Femur (tissue), 1 donor: ENCODE measurements at regions not wholly inside any gene's neighbourhood (a gene's known extent, or its start where the extent isn't known, plus 50 kb on each side); places are given as distances from the start of the nearest gene placed in this dataset.
"Not testable (repeated sequence)": the region's sequence is repeated elsewhere in the genome, so short reads cannot be mapped to it uniquely, and the experiment has no call there.

ENCODE experiments used
- DNase-seq: peaks from one replicate; pipeline ENCODE4 v3.0.0-alpha.2; 2017

DNA sequence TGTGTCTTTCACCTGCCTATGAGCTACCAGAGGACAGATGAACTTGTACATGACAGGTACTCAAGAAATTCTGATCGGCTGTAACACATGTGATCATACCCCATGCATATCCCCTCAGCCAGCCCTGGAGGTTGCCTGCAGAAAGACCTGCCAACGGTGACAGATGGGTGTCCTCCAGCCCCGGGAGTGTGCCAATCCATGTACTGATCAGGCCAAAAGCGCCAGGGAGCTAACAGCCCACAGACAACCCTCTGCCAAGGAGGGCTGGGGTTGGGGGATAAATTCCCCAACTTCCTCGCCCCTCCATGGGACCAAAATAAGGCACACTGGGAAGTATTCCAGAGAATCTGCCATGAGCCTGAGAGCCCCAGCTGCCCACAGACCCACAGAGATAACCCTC, 189.4 kb downstream of the CCT6B start:
- no peak for DNase-seq

DNA sequence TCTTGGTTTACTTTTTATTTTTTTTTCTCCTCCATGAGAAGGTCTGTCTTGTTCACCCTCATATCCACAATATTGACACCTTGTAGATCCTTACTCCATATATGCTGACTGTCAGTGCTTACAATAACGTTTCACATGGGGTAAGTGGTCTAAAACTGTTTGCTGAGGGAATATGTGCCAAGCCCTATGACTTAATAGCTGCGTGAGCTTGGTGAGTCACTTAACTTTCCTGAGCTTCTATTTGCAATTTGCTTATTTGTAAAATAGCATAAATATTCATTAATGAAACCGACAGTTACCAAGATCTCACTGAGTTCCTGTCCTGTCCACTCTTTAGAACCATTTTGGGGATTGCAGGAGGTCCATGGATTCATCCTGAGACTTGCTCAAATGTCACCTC, 190.7 kb downstream of the CCT6B start:
- no peak for DNase-seq

DNA sequence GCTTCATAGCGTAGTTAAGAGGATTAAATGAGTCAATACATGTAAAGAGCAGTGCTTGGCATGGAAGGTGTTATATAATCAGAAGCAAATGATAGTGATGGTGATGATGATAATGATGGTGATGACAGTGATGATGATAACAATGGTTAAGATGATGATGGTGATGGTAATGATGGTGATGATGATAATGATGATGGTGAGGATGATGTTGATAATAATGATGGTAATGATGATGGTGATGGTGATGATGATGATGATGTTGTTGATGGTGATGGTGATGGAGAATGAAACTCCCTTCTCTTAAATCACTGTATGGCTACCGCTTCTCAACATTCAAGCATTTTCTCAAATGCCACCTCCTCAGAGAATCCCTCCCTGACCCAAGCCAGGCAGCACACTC, 190.5 kb downstream of the TMEM132E start:
- no peak for DNase-seq

DNA sequence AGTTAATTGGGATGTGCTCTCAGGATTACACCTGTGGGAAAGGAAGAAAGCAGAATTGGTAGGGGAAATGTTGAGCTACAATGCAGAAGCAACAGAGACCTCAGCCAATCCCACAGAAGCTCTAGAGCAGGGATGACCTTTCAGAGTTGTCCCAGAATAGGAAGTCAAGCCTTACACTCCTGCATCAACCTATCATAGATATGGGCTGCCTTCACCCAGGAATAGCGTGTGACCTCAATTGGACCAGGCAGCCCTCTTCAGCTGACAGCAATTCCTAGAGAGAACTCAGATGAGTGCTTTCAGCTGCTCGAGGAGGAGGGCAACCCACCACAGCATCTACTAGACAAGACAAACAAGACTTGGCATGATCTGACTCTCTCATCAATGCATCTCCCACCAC, 189.7 kb downstream of the TMEM132E start:
- DNase-seq, result no peak

- no peak for DNase-seq
Observed at GRCh38 chr17:34765291-34765690, 185.9 kb downstream of the TMEM132E start.

GRCh38 chr17:34764716-34765115, 185.3 kb downstream of the TMEM132E start:
- DNase-seq, result no peak

DNA sequence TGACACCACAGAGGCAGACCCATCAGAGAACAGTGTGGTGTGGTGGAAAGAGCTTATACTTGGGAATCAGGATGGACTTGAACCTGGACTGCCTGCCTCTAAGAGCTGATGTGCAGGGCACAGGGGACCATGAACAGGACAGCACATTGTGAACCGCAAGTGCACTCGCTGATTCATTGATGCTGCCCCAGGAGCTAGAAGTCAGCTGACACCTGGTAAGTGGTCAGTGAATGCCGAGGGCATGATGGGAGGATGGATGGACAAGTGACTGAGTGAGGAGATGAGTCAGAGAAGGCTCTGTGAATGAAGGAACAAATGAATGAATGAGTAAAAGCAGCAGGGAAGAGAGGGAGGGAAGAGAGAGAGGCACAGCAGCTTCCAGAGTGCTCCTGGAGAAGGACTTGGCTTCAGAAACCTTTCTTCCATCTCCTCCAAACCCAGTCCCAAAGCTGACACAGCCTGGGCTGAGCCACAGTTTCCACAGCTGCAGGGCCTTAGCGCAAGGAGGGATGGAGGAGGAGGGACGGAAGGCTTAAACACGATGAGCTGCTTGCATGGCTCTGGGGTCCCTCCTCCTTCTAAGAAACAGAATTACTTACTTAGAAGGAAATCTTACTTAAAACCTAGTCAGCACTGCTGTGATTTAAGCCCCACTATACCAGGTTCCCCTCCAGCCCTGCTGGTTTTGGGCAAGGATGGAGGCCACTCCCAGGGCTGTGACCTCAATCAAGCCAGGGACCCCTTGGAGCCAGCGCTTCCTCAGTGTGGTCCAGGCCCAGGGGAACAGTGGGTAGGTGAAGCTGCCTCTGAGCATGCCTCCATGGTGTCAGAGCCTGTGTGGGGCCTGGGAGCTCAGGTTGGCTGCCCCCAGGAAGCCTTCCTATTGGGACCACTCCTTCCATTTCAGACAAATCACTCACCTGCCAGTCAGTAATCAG, 184.6 kb downstream of the TMEM132E start:
- DNase-seq, result peak; percentile 60

- DNase-seq, result no peak
Observed at GRCh38 chr17:34762078-34762477, 182.7 kb downstream of the TMEM132E start.

- no peak for DNase-seq
Observed at GRCh38 chr17:34761646-34762045, 182.3 kb downstream of the TMEM132E start.

DNA sequence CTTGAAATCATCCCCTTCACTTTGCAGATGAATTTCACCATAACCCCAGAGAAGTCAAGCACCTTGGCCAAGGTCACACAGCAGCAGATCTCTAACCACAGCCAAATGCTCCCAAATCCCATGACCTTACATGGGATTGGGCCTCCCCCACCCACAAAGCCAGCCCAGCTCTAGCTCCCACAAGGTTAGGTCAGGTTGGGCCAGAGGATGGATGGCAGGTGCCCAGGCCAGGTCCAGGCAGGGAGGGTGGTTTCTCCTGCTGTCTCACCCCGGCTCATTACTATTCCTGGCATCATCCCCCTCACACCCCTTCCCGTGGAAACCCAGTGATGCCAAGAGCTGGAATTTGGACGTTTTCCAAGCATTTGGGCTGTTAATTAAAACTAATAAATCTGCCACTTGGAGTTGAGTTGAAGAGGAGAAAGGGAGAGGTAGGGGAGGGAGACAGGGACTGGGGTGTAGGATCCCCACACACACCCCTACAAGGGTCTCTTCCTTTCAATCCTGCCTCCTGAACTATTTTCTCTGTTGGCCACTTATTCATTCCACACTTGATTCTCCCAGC, 181.6 kb downstream of the TMEM132E start:
- DNase-seq, result no peak

DNA sequence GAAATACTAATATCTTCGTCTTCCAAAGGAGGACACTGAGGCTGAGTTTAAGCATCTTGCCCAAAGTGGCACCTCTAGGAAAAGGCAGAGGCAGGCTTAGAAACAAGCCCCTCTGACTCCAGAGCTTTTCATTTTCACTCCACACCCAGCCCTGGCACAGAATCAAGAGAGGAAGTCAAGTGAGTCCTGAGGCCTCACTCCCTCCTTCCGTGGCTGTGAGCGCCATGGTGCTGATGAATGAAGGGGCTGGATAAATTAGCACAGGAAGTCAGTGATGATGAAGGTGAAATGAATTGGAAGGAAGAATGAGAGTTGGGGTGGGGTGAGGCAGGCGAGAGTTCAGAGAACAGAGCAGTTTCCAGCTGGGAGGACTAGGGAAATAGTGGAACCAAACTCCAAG, 179.3 kb downstream of the TMEM132E start:
- DNase-seq, result no peak

- no peak for DNase-seq
Observed at GRCh38 chr17:34758316-34758715, 178.9 kb downstream of the TMEM132E start.

GRCh38 chr17:34757611-34758010, 178.2 kb downstream of the TMEM132E start:
- DNase-seq, result no peak

DNA sequence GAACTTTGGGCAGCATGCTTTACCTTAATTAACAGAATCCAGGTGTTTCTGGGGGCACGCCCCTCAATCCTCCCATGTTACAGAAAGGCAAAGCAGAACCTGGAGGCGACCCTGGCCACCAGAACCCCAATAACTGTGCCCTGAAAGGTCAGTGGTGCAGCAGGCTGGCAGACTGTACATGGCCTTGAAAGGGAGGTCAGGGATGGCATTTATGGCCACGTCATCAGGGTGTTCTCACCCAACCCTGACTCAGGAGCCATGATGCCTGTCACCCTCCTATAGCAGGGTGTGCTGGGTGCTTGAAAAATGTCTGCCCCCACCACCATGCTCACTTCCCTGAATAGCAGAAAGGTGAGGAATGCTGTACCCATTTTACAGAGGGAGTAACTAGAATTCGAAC, 177.7 kb downstream of the TMEM132E start:
- DNase-seq, result no peak

- DNase-seq, result no peak
Observed at GRCh38 chr17:34756637-34757021, 177.2 kb downstream of the TMEM132E start.

DNA sequence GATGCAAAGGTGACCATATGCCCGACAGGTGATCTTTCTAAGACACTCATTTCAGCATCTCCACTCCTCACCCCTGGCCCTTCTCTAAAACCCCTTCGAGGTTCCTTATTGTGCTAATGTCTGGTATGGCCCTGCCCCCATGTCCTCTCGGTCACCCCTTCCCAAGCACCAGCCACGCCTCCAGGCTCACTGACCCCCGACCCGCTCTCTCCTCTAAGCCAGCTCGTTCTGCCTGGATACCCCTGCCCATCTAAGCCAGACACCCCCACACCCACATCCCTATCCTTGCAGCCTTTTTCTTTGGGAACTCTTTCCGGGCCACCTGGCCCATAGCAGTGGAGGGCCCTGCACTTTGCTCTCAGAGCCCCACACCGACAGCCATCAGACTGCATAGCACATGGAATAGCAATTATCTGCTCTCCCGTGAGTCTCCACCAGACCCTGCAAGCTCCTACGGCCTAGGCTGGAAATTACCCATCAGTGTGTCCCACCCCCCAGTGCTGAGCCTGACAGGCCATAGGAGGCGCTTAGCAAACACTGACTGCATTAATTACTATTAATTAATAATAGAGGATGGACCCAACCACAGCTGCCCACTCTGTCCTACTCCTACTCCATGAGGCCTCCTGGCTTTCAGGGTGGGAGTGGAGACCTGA, 176.7 kb downstream of the TMEM132E start:
- no peak for DNase-seq

DNA sequence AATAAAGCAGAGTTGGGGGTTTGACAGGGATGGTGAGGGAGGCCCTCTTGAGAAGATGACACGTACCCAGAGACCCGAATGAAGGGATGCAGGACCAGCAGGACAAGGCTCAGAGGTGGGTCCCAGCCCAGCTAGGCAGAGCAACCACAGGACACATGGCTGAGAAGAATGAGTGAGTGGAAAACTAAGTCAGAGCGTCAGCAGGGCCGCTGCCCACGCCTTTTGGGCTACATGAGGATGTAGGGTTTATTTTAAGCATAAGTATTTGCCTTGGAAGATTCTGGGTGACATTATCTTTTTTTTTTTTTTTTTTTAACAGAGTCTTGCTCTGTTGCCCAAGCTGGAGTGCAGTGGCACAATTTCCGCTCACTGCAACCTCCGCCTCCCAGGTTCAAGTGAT, 176.0 kb downstream of the TMEM132E start:
- DNase-seq, result no peak

GRCh38 chr17:34750004-34750403, 170.6 kb downstream of the TMEM132E start:
- no peak for DNase-seq

DNA sequence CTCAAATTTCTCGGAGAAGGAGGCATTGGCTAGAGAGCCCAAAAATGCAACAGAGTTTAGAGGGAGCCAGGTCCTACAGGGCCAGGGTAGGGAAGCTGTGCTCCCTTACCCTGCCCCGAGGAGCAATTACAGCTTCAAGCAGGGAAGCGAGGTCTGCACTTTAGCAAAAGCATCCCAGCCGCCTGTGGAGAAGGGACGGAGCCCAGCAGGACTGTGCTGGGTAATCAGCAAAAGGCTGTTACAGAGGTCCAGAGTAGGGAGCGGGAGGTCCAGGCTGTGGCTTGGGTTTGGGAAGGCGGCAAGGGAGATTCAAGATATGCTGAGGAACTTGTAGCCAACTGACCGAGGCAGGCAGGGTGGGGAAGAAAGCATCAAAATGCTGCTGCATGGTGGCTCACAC, 162.6 kb downstream of the TMEM132E start:
- DNase-seq, result no peak

GRCh38 chr17:34740565-34741520, 161.5 kb downstream of the TMEM132E start:
- DNase-seq, result no peak

DNA sequence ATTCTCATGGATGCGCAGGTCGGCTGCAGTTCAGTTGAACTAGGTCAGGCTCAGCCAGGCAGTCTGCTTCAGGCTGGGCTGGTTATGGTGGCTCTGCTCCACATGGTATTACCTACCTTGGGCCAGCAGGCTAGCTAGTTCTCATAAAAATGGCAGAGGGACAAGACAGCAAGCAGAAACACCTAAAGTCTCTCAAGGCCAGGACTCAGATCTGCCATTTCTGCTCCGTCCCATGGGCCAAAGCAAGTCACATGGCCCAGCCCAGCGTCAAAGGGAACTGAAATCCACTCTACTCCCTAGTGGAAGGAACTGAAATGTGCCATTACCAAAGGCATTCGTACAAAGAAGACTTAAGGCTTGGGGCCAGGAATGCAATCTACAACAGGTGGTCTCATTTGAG, 160.0 kb downstream of the TMEM132E start:
- DNase-seq, result no peak

DNA sequence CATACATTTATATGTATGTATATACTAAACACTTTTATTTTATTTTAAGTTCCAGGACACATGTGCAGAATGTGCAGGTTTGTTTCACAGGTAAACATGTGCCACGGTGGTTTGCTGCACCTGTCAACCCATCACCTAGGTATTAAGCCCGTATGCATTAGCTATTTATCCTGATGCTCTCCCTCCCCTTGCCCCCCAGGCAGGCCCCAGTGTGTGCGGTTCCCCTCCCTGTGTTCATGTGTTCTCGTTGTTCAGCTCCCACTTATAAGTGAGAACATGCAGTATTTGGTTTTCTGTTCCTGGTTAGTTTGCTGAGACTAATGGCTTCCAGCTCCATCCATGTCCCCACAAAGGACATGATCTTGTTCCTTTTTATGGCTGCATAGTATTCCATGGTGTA, 158.3 kb downstream of the TMEM132E start:
- DNase-seq, result not testable (repeated sequence)

GRCh38 chr17:34736611-34737010, 157.2 kb downstream of the TMEM132E start:
- no peak for DNase-seq
